Subcutaneous abdominal adipose tissue (tissue), 5 donors: ENCODE measurements at regions not wholly inside any gene's neighbourhood (a gene's known extent, or its start where the extent isn't known, plus 50 kb on each side); places are given as distances from the start of the nearest gene placed in this dataset.

ENCODE experiments used
- H3K27ac ChIP-seq: one replicate; pipeline ENCODE4 v1.7.0; 2013; ENCODE audit warnings: low read depth, mild to moderate bottlenecking, inconsistent platforms, low read length, moderate library complexity
- H3K27me3 ChIP-seq, 5 donors: one replicate each; pipeline ENCODE4 v1.7.0; 2013; ENCODE audit warnings: low read length in 5 of 5, inconsistent platforms in 1 of 5; ENCODE audit not compliant: control insufficient read depth in 5 of 5, insufficient read depth in 4 of 5
- H3K36me3 ChIP-seq, 5 donors: one replicate each; pipeline ENCODE4 v1.7.0; 2013; ENCODE audit warnings: low read length in 5 of 5; ENCODE audit not compliant: control insufficient read depth in 5 of 5, insufficient read depth in 5 of 5
- H3K4me1 ChIP-seq, 5 donors: one replicate each; pipeline ENCODE4 v1.7.0; 2013; ENCODE audit warnings: low read length in 5 of 5, mild to moderate bottlenecking in 3 of 5, moderate library complexity in 1 of 5; ENCODE audit not compliant: control insufficient read depth in 5 of 5, insufficient read depth in 5 of 5
- H3K4me3 ChIP-seq, 5 donors: one replicate each; pipeline ENCODE4 v1.7.0; 2013; ENCODE audit warnings: low read length in 5 of 5, low read depth in 1 of 5
- H3K9ac ChIP-seq, 5 donors: one replicate each; pipeline ENCODE4 v1.7.0; 2013; ENCODE audit warnings: low read length in 5 of 5, mild to moderate bottlenecking in 4 of 5, moderate library complexity in 3 of 5
- H3K9me3 ChIP-seq, 5 donors: one replicate each; pipeline ENCODE4 v1.7.0; 2013; ENCODE audit warnings: low read length in 5 of 5; ENCODE audit not compliant: control insufficient read depth in 5 of 5
- donor health status: healthy.
- donor health status: healthy.
- donor health status: healthy.
- donor health status: healthy.
- donor health status: healthy.

GRCh38 chr9:86687788-86688187 is 259.5 kb downstream of the GAS1 start:
- no peaks in the 10 kb centered on the region for H3K4me1 ChIP-seq
- H3K4me3 ChIP-seq: no peak overlapping the region
- no peaks in the 10 kb centered on the region for H3K36me3 ChIP-seq
- no peak overlapping the region for H3K9ac ChIP-seq
- no peak overlapping the region for H3K27ac ChIP-seq
- no peaks in the 10 kb centered on the region for H3K9me3 ChIP-seq
- H3K27me3 ChIP-seq: no peaks in the 10 kb centered on the region

- H3K4me3 ChIP-seq: no peak overlapping the region
- H3K9me3 ChIP-seq: no peaks in the 10 kb centered on the region
- H3K4me1 ChIP-seq: no peaks in the 10 kb centered on the region
- H3K9ac ChIP-seq: no peak overlapping the region
- no peaks in the 10 kb centered on the region for H3K36me3 ChIP-seq
- H3K27ac ChIP-seq: no peak overlapping the region
- H3K27me3 ChIP-seq: no peaks in the 10 kb centered on the region
Observed at GRCh38 chr9:86685556-86685955, 261.8 kb downstream of the GAS1 start.

GRCh38 chr9:86684148-86684547 is 263.2 kb downstream of the GAS1 start:
- Histone ChIP-seq H3K36me3 (no peaks in the 10 kb centered on the region), H3K9ac (no peak overlapping the region), H3K4me3 (no peak overlapping the region), H3K4me1 (no peaks in the 10 kb centered on the region), H3K27me3 (no peaks in the 10 kb centered on the region), H3K27ac (no peak overlapping the region), H3K9me3 (no peaks in the 10 kb centered on the region)

- H3K4me1 ChIP-seq: no peaks in the 10 kb centered on the region
- no peak overlapping the region for H3K4me3 ChIP-seq
- H3K36me3 ChIP-seq: no peaks in the 10 kb centered on the region
- no peaks in the 10 kb centered on the region for H3K9me3 ChIP-seq
- H3K27me3 ChIP-seq: no peaks in the 10 kb centered on the region
- H3K9ac ChIP-seq: no peak overlapping the region
- H3K27ac ChIP-seq: no peak overlapping the region
Observed at GRCh38 chr9:86682240-86682639, 265.1 kb downstream of the GAS1 start.

GRCh38 chr9:86679909-86680308 is 267.4 kb downstream of the GAS1 start:
- H3K4me3 ChIP-seq: no peak overlapping the region
- H3K27me3 ChIP-seq: no peaks in the 10 kb centered on the region
- no peaks in the 10 kb centered on the region for H3K36me3 ChIP-seq
- no peak overlapping the region for H3K27ac ChIP-seq
- H3K9me3 ChIP-seq: no peaks in the 10 kb centered on the region
- H3K4me1 ChIP-seq: no peaks in the 10 kb centered on the region
- H3K9ac ChIP-seq: no peak overlapping the region

- Histone ChIP-seq H3K4me3 (no peak overlapping the region), H3K9ac (no peak overlapping the region), H3K9me3 (peaks cover 0 to 2% (median 0%) of the 10 kb centered on the region in 5 donors), H3K27me3 (no peaks in the 10 kb centered on the region), H3K27ac (no peak overlapping the region), H3K4me1 (no peaks in the 10 kb centered on the region), H3K36me3 (no peaks in the 10 kb centered on the region)
Observed at GRCh38 chr9:86676396-86676795, 270.9 kb downstream of the GAS1 start.

- Histone ChIP-seq H3K9me3 (peaks cover 0 to 4% (median 0%) of the 10 kb centered on the region in 5 donors), H3K4me3 (no peak overlapping the region), H3K36me3 (no peaks in the 10 kb centered on the region), H3K4me1 (no peaks in the 10 kb centered on the region), H3K27me3 (no peaks in the 10 kb centered on the region), H3K9ac (no peak overlapping the region), H3K27ac (no peak overlapping the region)
Observed at GRCh38 chr9:86675805-86676204, 271.5 kb downstream of the GAS1 start.

- H3K4me1 ChIP-seq: peaks cover 0 to 6% (median 0%) of the 10 kb centered on the region in 5 donors
- H3K27me3 ChIP-seq: no peaks in the 10 kb centered on the region
- no peaks in the 10 kb centered on the region for H3K36me3 ChIP-seq
- no peak overlapping the region for H3K4me3 ChIP-seq
- H3K9me3 ChIP-seq: peaks cover 0 to 9% (median 4%) of the 10 kb centered on the region in 5 donors
- H3K27ac ChIP-seq: no peak overlapping the region
- H3K9ac ChIP-seq: no peak overlapping the region
Observed at GRCh38 chr9:86674487-86674886, 272.8 kb downstream of the GAS1 start.

GRCh38 chr9:86672966-86673365 is 274.3 kb downstream of the GAS1 start:
- Histone ChIP-seq H3K4me3 (no peak overlapping the region), H3K27ac (no peak overlapping the region), H3K4me1 (peaks cover 0 to 10% (median 0%) of the 10 kb centered on the region in 5 donors), H3K27me3 (no peaks in the 10 kb centered on the region), H3K36me3 (no peaks in the 10 kb centered on the region), H3K9me3 (peaks cover 0 to 9% (median 4%) of the 10 kb centered on the region in 5 donors), H3K9ac (no peak overlapping the region)

GRCh38 chr9:86672301-86672700 is 275.0 kb downstream of the GAS1 start:
- no peaks in the 10 kb centered on the region for H3K36me3 ChIP-seq
- H3K4me1 ChIP-seq: peaks cover 0 to 10% (median 0%) of the 10 kb centered on the region in 5 donors
- no peaks in the 10 kb centered on the region for H3K27me3 ChIP-seq
- H3K27ac ChIP-seq: no peak overlapping the region
- no peak overlapping the region for H3K4me3 ChIP-seq
- H3K9me3 ChIP-seq: peaks cover 0 to 9% (median 4%) of the 10 kb centered on the region in 5 donors
- no peak overlapping the region for H3K9ac ChIP-seq

GRCh38 chr9:86671018-86671417 is 276.3 kb downstream of the GAS1 start:
- peaks cover 0 to 10% (median 0%) of the 10 kb centered on the region in 5 donors for H3K4me1 ChIP-seq
- no peak overlapping the region for H3K4me3 ChIP-seq
- peaks cover 0 to 9% (median 4%) of the 10 kb centered on the region in 5 donors for H3K9me3 ChIP-seq
- no peaks in the 10 kb centered on the region for H3K36me3 ChIP-seq
- no peak overlapping the region for H3K9ac ChIP-seq
- H3K27me3 ChIP-seq: no peaks in the 10 kb centered on the region
- no peak overlapping the region for H3K27ac ChIP-seq
